ENCODE measurements at regions not wholly inside any gene's neighbourhood (a gene's known extent, or its start where the extent isn't known, plus 50 kb on each side); places are given as distances from the start of the nearest gene placed in this dataset.

- no peak for TF ChIP-seq CTCF (IDR thresholded peaks at IDR 0.05; ENCODE audit: low read depth, low read length)
- no peak for TF ChIP-seq POLR2A (IDR thresholded peaks at IDR 0.05; ENCODE audit: extremely low read depth, insufficient read length)
- no peak for TF ChIP-seq MAX (IDR thresholded peaks at IDR 0.05; ENCODE audit: low read depth, low read length)
These were observed 608.6 kb upstream of the MARCKS start for GRCh38 chr6:113248532-113248931.

Data from NB4 (cell line).